NCI-H2029 treated with DMSO at 0.1 percent for 48 hours (cell line): ENCODE measurements at regions not wholly inside any gene's neighbourhood (a gene's known extent, or its start where the extent isn't known, plus 50 kb on each side); places are given as distances from the start of the nearest gene placed in this dataset.
"Not testable (repeated sequence)": the region's sequence is repeated elsewhere in the genome, so short reads cannot be mapped to it uniquely, and the experiment has no call there.

Experiments
- DNase-seq: peaks from one replicate; lab custom pipeline; 2025; lab: John Stamatoyannopoulos, UW

GRCh38 chr2:184338771-184339170 lies 259.6 kb upstream of the ZNF804A start:
- DNase-seq: no peak

- DNase-seq: no peak
These were observed 258.4 kb upstream of the ZNF804A start for GRCh38 chr2:184339966-184340365.

GRCh38 chr2:184346338-184346862 lies 251.9 kb upstream of the ZNF804A start:
- DNase-seq: no peak

- DNase-seq: no peak
These were observed 247.2 kb upstream of the ZNF804A start for GRCh38 chr2:184351126-184351525.

GRCh38 chr2:184357033-184357432 lies 241.3 kb upstream of the ZNF804A start:
- DNase-seq: no peak

- DNase-seq: no peak
These were observed 238.9 kb upstream of the ZNF804A start for GRCh38 chr2:184359379-184359778.

GRCh38 chr2:184363213-184363612 lies 235.1 kb upstream of the ZNF804A start:
- no peak for DNase-seq

GRCh38 chr2:184367211-184367610 lies 231.1 kb upstream of the ZNF804A start:
- no peak for DNase-seq

GRCh38 chr2:184369307-184369706 lies 229.0 kb upstream of the ZNF804A start:
- DNase-seq: no peak

GRCh38 chr2:184370954-184371353 lies 227.4 kb upstream of the ZNF804A start:
- DNase-seq: no peak

GRCh38 chr2:184371641-184372040 lies 226.7 kb upstream of the ZNF804A start:
- DNase-seq: no peak

- DNase-seq: no peak
These were observed 225.8 kb upstream of the ZNF804A start for GRCh38 chr2:184372484-184372883.

- no peak for DNase-seq
These were observed 203.7 kb upstream of the ZNF804A start for GRCh38 chr2:184394642-184395041.

GRCh38 chr2:184402381-184402780 lies 195.9 kb upstream of the ZNF804A start:
- DNase-seq: no peak

- not testable (repeated sequence) for DNase-seq
These were observed 191.2 kb upstream of the ZNF804A start for GRCh38 chr2:184407041-184407630.

GRCh38 chr2:184410160-184410559 lies 188.2 kb upstream of the ZNF804A start:
- DNase-seq: no peak

GRCh38 chr2:184413221-184413620 lies 185.1 kb upstream of the ZNF804A start:
- DNase-seq: no peak

- no peak for DNase-seq
These were observed 184.6 kb upstream of the ZNF804A start for GRCh38 chr2:184413671-184414229.

- DNase-seq: no peak
These were observed 182.0 kb upstream of the ZNF804A start for GRCh38 chr2:184416146-184416913.

- no peak for DNase-seq
These were observed 178.6 kb upstream of the ZNF804A start for GRCh38 chr2:184419744-184420143.

GRCh38 chr2:184421456-184421855 lies 176.9 kb upstream of the ZNF804A start:
- DNase-seq: not testable (repeated sequence)

GRCh38 chr2:184425083-184425482 lies 173.2 kb upstream of the ZNF804A start:
- no peak for DNase-seq

- no peak for DNase-seq
These were observed 154.1 kb upstream of the ZNF804A start for GRCh38 chr2:184444217-184444616.
